Lower leg skin (tissue), 4 donors: ENCODE measurements at regions not wholly inside any gene's neighbourhood (a gene's known extent, or its start where the extent isn't known, plus 50 kb on each side); places are given as distances from the start of the nearest gene placed in this dataset.

Source experiments
- DNase-seq, 2 donors: peaks; one replicate each; pipeline ENCODE4 v3.0.0-alpha.2; 2019; ENCODE audit warnings: low spot score in 2 of 2
- H3K4me3 ChIP-seq: fragments of 200-600 bp; sonication (generic); 2 replicates; pipeline ENCODE4 v1.5.1; 2017; ENCODE audit warnings: mild to moderate bottlenecking, low read depth; ENCODE audit not compliant: poor library complexity, severe bottlenecking
- POLR2A ChIP-seq, 2 donors: fragments of 450-650 bp; IDR thresholded peaks; one replicate each; pipeline ENCODE4 v1.6.1; 2016 to 2017; ENCODE audit warnings: antibody characterized with exemption in 2 of 2, mild to moderate bottlenecking in 1 of 2, moderate library complexity in 1 of 2
- WGBS, 2 donors: methylation state at CpG; one replicate each; pipeline ENCODE4 v1.1.5; 2018; 5-methylcytosine and 5-hydroxymethylcytosine counted together
- intact Hi-C: fragments of 100-400 bp; cut with DNase I; formaldehyde crosslinking; loops from one replicate; pipeline ENCODE4 v1.15.0; 2023; ENCODE audit warnings: low total_unique reads
- TF ChIP-seq, protein P1 (sequence below), 3 donors: fragments of 450-650 bp; IDR thresholded peaks; one replicate each; pipeline ENCODE4 v1.5.1; 2016; ENCODE audit warnings: antibody characterized with exemption in 3 of 3, mild to moderate bottlenecking in 3 of 3, moderate library complexity in 2 of 3

- WGBS, 2 donors: 91 to 93% methylated on average over 8 of the region's 8 CpGs
- TF ChIP-seq, protein P1, sequence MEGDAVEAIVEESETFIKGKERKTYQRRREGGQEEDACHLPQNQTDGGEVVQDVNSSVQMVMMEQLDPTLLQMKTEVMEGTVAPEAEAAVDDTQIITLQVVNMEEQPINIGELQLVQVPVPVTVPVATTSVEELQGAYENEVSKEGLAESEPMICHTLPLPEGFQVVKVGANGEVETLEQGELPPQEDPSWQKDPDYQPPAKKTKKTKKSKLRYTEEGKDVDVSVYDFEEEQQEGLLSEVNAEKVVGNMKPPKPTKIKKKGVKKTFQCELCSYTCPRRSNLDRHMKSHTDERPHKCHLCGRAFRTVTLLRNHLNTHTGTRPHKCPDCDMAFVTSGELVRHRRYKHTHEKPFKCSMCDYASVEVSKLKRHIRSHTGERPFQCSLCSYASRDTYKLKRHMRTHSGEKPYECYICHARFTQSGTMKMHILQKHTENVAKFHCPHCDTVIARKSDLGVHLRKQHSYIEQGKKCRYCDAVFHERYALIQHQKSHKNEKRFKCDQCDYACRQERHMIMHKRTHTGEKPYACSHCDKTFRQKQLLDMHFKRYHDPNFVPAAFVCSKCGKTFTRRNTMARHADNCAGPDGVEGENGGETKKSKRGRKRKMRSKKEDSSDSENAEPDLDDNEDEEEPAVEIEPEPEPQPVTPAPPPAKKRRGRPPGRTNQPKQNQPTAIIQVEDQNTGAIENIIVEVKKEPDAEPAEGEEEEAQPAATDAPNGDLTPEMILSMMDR (IDR thresholded peaks at IDR 0.05): no peak
- TF ChIP-seq POLR2A (IDR thresholded peaks at IDR 0.05): no peak
- DNase-seq: no peak
- intact Hi-C loops: no loop called here
- no peak overlapping the region for H3K4me3 ChIP-seq
These were observed 593.6 kb downstream of the BNC2 start for GRCh38 chr9:16276866-16277265.

DNA sequence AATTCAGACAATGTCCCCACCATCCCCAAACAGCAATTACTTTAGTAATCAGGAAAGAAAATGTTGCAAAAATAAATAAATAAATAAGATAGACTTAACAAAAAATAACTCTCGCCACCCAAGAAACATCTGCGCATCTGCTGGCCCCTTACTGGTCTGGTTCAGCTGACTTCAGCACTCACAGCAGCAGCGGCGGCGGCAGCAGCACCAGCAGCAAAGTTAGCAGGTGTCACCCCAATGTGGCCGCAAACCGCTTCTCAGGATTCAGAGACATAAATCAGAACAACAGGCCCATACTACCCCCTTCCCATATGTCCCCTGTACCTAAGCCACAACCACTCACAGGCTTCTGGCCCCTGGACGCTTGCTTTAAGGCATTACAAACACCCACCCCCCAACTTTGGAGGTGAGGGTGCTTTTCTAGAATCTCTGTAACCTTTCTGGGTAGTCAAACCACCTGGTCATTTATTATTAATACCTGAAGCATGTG is 593.0 kb downstream of the BNC2 start:
- no peak for DNase-seq
- 75 to 98% methylated on average over 8 of the region's 8 CpGs for WGBS, 2 donors

GRCh38 chr9:16278326-16278999 is 592.0 kb downstream of the BNC2 start:
- no peak for TF ChIP-seq POLR2A (IDR thresholded peaks at IDR 0.05)
- TF ChIP-seq, protein P1 (IDR thresholded peaks at IDR 0.05): no peak

More for the DNA sequence above, 593.0 kb downstream of the BNC2 start:
- intact Hi-C loops: no loop called here
- H3K4me3 ChIP-seq: no peak overlapping the region
- TF ChIP-seq, protein P1 (IDR thresholded peaks at IDR 0.05): no peak
- no peak for TF ChIP-seq POLR2A (IDR thresholded peaks at IDR 0.05)

GRCh38 chr9:16281707-16282106 is 588.8 kb downstream of the BNC2 start:
- DNase-seq: no peak
- no peak for TF ChIP-seq POLR2A (IDR thresholded peaks at IDR 0.05)
- TF ChIP-seq, protein P1 (IDR thresholded peaks at IDR 0.05): no peak
- intact Hi-C loops: no loop called here
- no peak overlapping the region for H3K4me3 ChIP-seq
- WGBS, 2 donors: 68 to 78% methylated on average over 5 of the region's 5 CpGs

More at GRCh38 chr9:16278326-16278999, 592.0 kb downstream of the BNC2 start:
- WGBS, 2 donors: 76 to 80% methylated on average over 13 of the region's 13 CpGs
- H3K4me3 ChIP-seq: no peak overlapping the region
- intact Hi-C loops: no loop called here
- DNase-seq: no peak

DNA sequence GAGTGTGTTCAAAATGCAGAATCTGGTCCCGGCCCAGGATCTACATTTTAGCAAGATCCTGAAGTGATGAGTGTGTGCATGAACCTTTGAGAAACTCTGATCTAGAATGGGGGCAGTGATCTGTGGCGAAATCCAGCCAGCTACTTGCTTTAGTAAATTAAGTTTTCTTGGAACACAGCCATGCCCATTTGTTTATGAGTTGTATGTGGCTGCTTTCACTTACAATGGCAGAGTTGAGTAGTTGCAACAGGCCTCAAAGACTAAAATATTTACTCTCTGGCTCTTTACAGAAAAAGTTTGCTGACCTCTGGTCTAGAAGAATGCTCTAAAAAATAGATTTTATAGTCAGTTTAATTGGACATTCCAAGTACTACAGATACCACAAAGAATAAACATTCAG is 588.3 kb downstream of the BNC2 start:
- H3K4me3 ChIP-seq: no peak overlapping the region
- WGBS, 2 donors: 43 to 67% methylated on average over 2 of the region's 2 CpGs
- no peak for TF ChIP-seq POLR2A (IDR thresholded peaks at IDR 0.05)
- TF ChIP-seq, protein P1 (IDR thresholded peaks at IDR 0.05): no peak
- no peak for DNase-seq
- intact Hi-C loops: no loop called here

GRCh38 chr9:16282718-16283117 is 587.8 kb downstream of the BNC2 start:
- intact Hi-C loops: no loop called here

More at GRCh38 chr9:16282718-16283117, 587.8 kb downstream of the BNC2 start:
- DNase-seq: no peak
- H3K4me3 ChIP-seq: no peak overlapping the region
- TF ChIP-seq, protein P1 (IDR thresholded peaks at IDR 0.05): no peak
- no peak for TF ChIP-seq POLR2A (IDR thresholded peaks at IDR 0.05)
- 74 to 90% methylated on average over 9 of the region's 9 CpGs for WGBS, 2 donors
